ENCODE measurements at regions not wholly inside any gene's neighbourhood (a gene's known extent, or its start where the extent isn't known, plus 50 kb on each side); places are given as distances from the start of the nearest gene placed in this dataset.

GRCh38 chr1:90322186-90322585 lies 327.3 kb downstream of the ZNF326 start (continued):
- TF ChIP-seq, protein P1, sequence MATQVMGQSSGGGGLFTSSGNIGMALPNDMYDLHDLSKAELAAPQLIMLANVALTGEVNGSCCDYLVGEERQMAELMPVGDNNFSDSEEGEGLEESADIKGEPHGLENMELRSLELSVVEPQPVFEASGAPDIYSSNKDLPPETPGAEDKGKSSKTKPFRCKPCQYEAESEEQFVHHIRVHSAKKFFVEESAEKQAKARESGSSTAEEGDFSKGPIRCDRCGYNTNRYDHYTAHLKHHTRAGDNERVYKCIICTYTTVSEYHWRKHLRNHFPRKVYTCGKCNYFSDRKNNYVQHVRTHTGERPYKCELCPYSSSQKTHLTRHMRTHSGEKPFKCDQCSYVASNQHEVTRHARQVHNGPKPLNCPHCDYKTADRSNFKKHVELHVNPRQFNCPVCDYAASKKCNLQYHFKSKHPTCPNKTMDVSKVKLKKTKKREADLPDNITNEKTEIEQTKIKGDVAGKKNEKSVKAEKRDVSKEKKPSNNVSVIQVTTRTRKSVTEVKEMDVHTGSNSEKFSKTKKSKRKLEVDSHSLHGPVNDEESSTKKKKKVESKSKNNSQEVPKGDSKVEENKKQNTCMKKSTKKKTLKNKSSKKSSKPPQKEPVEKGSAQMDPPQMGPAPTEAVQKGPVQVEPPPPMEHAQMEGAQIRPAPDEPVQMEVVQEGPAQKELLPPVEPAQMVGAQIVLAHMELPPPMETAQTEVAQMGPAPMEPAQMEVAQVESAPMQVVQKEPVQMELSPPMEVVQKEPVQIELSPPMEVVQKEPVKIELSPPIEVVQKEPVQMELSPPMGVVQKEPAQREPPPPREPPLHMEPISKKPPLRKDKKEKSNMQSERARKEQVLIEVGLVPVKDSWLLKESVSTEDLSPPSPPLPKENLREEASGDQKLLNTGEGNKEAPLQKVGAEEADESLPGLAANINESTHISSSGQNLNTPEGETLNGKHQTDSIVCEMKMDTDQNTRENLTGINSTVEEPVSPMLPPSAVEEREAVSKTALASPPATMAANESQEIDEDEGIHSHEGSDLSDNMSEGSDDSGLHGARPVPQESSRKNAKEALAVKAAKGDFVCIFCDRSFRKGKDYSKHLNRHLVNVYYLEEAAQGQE (IDR thresholded peaks at IDR 0.05; ENCODE audit: low read depth): no peak
- TF ChIP-seq YY1 (IDR thresholded peaks at IDR 0.05; ENCODE audit: extremely low read depth, insufficient replicate concordance, low read depth, low read length): no peak

GRCh38 chr1:90319918-90320317 lies 325.0 kb downstream of the ZNF326 start:
- H3K9me3 ChIP-seq (ENCODE audit: control insufficient read depth in 1 of 2, insufficient read depth in 1 of 2, low read depth in 1 of 2, low read length in 2 of 2): no peaks in the 10 kb centered on the region
- H3K27ac ChIP-seq (ENCODE audit: low read depth, low read length): no peak overlapping the region
- DNase-seq (ENCODE audit: low read depth, low spot score) (no peak), ATAC-seq (no peak)
- H4K20me1 ChIP-seq (ENCODE audit: insufficient read depth): no peaks in the 10 kb centered on the region
- no peaks in the 10 kb centered on the region for H3K79me2 ChIP-seq (ENCODE audit: insufficient read depth, low read length)
- no peaks in the 10 kb centered on the region for H3K4me1 ChIP-seq (ENCODE audit: control insufficient read depth in 1 of 2, insufficient read depth in 2 of 2, low read length in 2 of 2)
- H3K27me3 ChIP-seq (ENCODE audit: insufficient read depth, low read length): peaks cover 24% of the 10 kb centered on the region
- no peaks in the 10 kb centered on the region for H3K36me3 ChIP-seq (ENCODE audit: control insufficient read depth in 1 of 2, insufficient read depth in 2 of 2, low read length in 2 of 2)
- ChIA-PET CTCF (no interaction called here), RAD21 (ENCODE audit: low non-redundant PET in 1 of 2, low total read pairs in 2 of 2, uncharacterized antibody in 2 of 2, unreplicated experiment in 2 of 2) (no interaction called here), POLR2A (no interaction called here)
- BruUV-seq (replicated peaks): no TSS peak
- no peak overlapping the region for H2AFZ ChIP-seq (ENCODE audit: low read depth, low read length, poor library complexity, severe bottlenecking)
- intact Hi-C loops (cut with micrococcal nuclease): no loop called here
- H3K9ac ChIP-seq (ENCODE audit: low read length): no peak overlapping the region
- no peak for TF ChIP-seq YY1 (IDR thresholded peaks at IDR 0.05; ENCODE audit: extremely low read depth, insufficient replicate concordance, low read depth, low read length)
- TF ChIP-seq TCF7L2 (IDR thresholded peaks at IDR 0.05; ENCODE audit: borderline replicate concordance, extremely low read depth, insufficient read depth, insufficient read length): no peak
- no peak for TF ChIP-seq FOSL1 (IDR thresholded peaks at IDR 0.05; ENCODE audit: low read depth)
- TF ChIP-seq, protein P2, sequence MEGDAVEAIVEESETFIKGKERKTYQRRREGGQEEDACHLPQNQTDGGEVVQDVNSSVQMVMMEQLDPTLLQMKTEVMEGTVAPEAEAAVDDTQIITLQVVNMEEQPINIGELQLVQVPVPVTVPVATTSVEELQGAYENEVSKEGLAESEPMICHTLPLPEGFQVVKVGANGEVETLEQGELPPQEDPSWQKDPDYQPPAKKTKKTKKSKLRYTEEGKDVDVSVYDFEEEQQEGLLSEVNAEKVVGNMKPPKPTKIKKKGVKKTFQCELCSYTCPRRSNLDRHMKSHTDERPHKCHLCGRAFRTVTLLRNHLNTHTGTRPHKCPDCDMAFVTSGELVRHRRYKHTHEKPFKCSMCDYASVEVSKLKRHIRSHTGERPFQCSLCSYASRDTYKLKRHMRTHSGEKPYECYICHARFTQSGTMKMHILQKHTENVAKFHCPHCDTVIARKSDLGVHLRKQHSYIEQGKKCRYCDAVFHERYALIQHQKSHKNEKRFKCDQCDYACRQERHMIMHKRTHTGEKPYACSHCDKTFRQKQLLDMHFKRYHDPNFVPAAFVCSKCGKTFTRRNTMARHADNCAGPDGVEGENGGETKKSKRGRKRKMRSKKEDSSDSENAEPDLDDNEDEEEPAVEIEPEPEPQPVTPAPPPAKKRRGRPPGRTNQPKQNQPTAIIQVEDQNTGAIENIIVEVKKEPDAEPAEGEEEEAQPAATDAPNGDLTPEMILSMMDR (IDR thresholded peaks at IDR 0.05 in 2 of 3, conservative IDR thresholded peaks at IDR 0.05 in 1 of 3; ENCODE audit: borderline replicate concordance in 1 of 3, insufficient read depth in 1 of 3, low read depth in 2 of 3, low read length in 2 of 3): no peak
- TF ChIP-seq ZBTB33 (IDR thresholded peaks at IDR 0.05; ENCODE audit: extremely low read depth, insufficient replicate concordance, low read length): no peak
- TF ChIP-seq JUND (IDR thresholded peaks at IDR 0.05): no peak
- TF ChIP-seq ZFX (IDR thresholded peaks at IDR 0.05): no peak
- no peak overlapping the region for H3K4me2 ChIP-seq (ENCODE audit: low read length)
- no peak overlapping the region for H3K4me3 ChIP-seq (replicated peaks in 1 of 2; ENCODE audit: low read depth in 1 of 2, low read length in 2 of 2)
- no peaks in the 10 kb centered on the region for H3K9me2 ChIP-seq (ENCODE audit: insufficient read depth)
